ENCODE measurements at regions not wholly inside any gene's neighbourhood (a gene's known extent, or its start where the extent isn't known, plus 50 kb on each side); places are given as distances from the start of the nearest gene placed in this dataset.

- no peak for DNase-seq (ENCODE audit: low read depth)
- TF ChIP-seq CTCF (conservative IDR thresholded peaks at IDR 0.05; ENCODE audit: low read length), result no peak
- H3K4me3 ChIP-seq (ENCODE audit: low read length), result no peak overlapping the region
These were observed 281.0 kb downstream of the PTPRC start for GRCh38 chr1:198919667-198920398.

- DNase-seq (ENCODE audit: low read depth), result no peak
- no peak for TF ChIP-seq CTCF (conservative IDR thresholded peaks at IDR 0.05; ENCODE audit: low read length)
- no peak overlapping the region for H3K4me3 ChIP-seq (ENCODE audit: low read length)
These were observed 284.0 kb downstream of the PTPRC start for GRCh38 chr1:198922638-198923430.

GRCh38 chr1:198923993-198924392 is 285.2 kb downstream of the PTPRC start:
- no peak overlapping the region for H3K4me3 ChIP-seq (ENCODE audit: low read length)
- no peak for DNase-seq (ENCODE audit: low read depth)
- TF ChIP-seq CTCF (conservative IDR thresholded peaks at IDR 0.05; ENCODE audit: low read length), result no peak

- TF ChIP-seq CTCF (conservative IDR thresholded peaks at IDR 0.05; ENCODE audit: low read length), result no peak
- H3K4me3 ChIP-seq (ENCODE audit: low read length), result no peak overlapping the region
- no peak for DNase-seq (ENCODE audit: low read depth)
These were observed 286.7 kb downstream of the PTPRC start for GRCh38 chr1:198925567-198925966.

- H3K4me3 ChIP-seq (ENCODE audit: low read length), result no peak overlapping the region
- no peak for DNase-seq (ENCODE audit: low read depth)
- TF ChIP-seq CTCF (conservative IDR thresholded peaks at IDR 0.05; ENCODE audit: low read length), result no peak
These were observed 288.3 kb downstream of the PTPRC start for GRCh38 chr1:198927129-198927528.

GRCh38 chr1:198929111-198929604 is 290.3 kb downstream of the PTPRC start:
- TF ChIP-seq CTCF (conservative IDR thresholded peaks at IDR 0.05; ENCODE audit: low read length), result no peak
- DNase-seq (ENCODE audit: low read depth), result no peak

More at GRCh38 chr1:198929111-198929604, 290.3 kb downstream of the PTPRC start:
- H3K4me3 ChIP-seq (ENCODE audit: low read length), result no peak overlapping the region

Measured in AG10803 (cell line).